H1 (cell line): ENCODE measurements at regions not wholly inside any gene's neighbourhood (a gene's known extent, or its start where the extent isn't known, plus 50 kb on each side); places are given as distances from the start of the nearest gene placed in this dataset.

ENCODE experiments used
- CEBPB ChIP-seq: IDR thresholded peaks from 2 replicates; pipeline ENCODE4 v1.6.1; 2012; ENCODE audit warnings: low read depth, low read length
- CTCF ChIP-seq, 3 experiments: IDR thresholded peaks; 1 replicate in 2 of 3; 2 replicates in 1 of 3; pipeline versions ENCODE4 v1.5.1 to v1.6.1; 2011; ENCODE audit warnings: low read length in 3 of 3, mild to moderate bottlenecking in 3 of 3, inconsistent platforms in 2 of 3, low read depth in 1 of 3, moderate library complexity in 1 of 3; ENCODE audit not compliant: insufficient read depth in 1 of 3; ENCODE audit errors: control extremely low read depth in 1 of 3
- EZH2 ChIP-seq: fragments of 200-600 bp; sonication (generic); IDR thresholded peaks from 2 replicates; pipeline ENCODE4 v1.7.1; 2012; ENCODE audit warnings: low read depth, mild to moderate bottlenecking, moderate library complexity, low read length, inconsistent platforms; ENCODE audit not compliant: severe bottlenecking
- POLR2AphosphoS5 ChIP-seq: IDR thresholded peaks from 2 replicates; pipeline ENCODE4 v1.6.1; 2011; ENCODE audit warnings: low read depth, low read length
- RFX5 ChIP-seq: IDR thresholded peaks from 2 replicates; pipeline ENCODE4 v1.6.1; 2011; ENCODE audit warnings: low read depth, low read length, improper control_type of control experiment, borderline replicate concordance
- SP1 ChIP-seq: IDR thresholded peaks from 2 replicates; pipeline ENCODE4 v1.6.1; 2011; ENCODE audit warnings: low read depth, low read length
- SRF ChIP-seq: IDR thresholded peaks from 2 replicates; pipeline ENCODE4 v1.6.1; 2011; ENCODE audit warnings: mild to moderate bottlenecking, low read depth, low read length, moderate library complexity
- TBP ChIP-seq: IDR thresholded peaks from 2 replicates; pipeline ENCODE4 v1.6.1; 2011; ENCODE audit warnings: low read depth, low read length, improper control_type of control experiment

- TF ChIP-seq EZH2, result no peak
- TF ChIP-seq POLR2AphosphoS5, result no peak
- no peak for TF ChIP-seq RFX5
- TF ChIP-seq SRF, result no peak
- no peak for TF ChIP-seq SP1
- TF ChIP-seq CEBPB, result no peak
- no peak for TF ChIP-seq TBP
- no peak for TF ChIP-seq CTCF (IDR thresholded peaks at IDR 0.05; ENCODE audit: control extremely low read depth in 1 of 3, insufficient read depth in 1 of 3, low read depth in 1 of 3, low read length in 3 of 3)
These were observed 348.3 kb downstream of the CGGBP1 start for GRCh38 chr3:87710511-87710910.
